GM12865 (cell line): ENCODE measurements at regions not wholly inside any gene's neighbourhood (a gene's known extent, or its start where the extent isn't known, plus 50 kb on each side); places are given as distances from the start of the nearest gene placed in this dataset.
A peak's percentile ranks its signal among the peaks of the same experiment; 100 is the strongest.

Experiments used
- DNase-seq: peaks from one replicate; pipeline ENCODE4 v3.0.0; 2010; ENCODE audit warnings: low read depth
- H3K4me3 ChIP-seq: 2 replicates; pipeline ENCODE4 v1.5.1; 2011; ENCODE audit warnings: mild to moderate bottlenecking, low read depth, low read length, control low read depth
- CTCF ChIP-seq: IDR thresholded peaks from 2 replicates; pipeline ENCODE4 v1.5.1; 2011; ENCODE audit warnings: low read length, control low read depth, low read depth, inconsistent platforms; ENCODE audit not compliant: insufficient read depth; ENCODE audit errors: missing control alignments

GRCh38 chr1:112057736-112058135 is 68.3 kb upstream of the KCND3 start:
- no peak overlapping the region for H3K4me3 ChIP-seq
- no peak for DNase-seq
- no peak for TF ChIP-seq CTCF

GRCh38 chr1:112058815-112059450 is 69.5 kb upstream of the KCND3 start:
- DNase-seq = no peak
- no peak overlapping the region for H3K4me3 ChIP-seq
- TF ChIP-seq CTCF = no peak

GRCh38 chr1:112059679-112060078 is 70.2 kb upstream of the KCND3 start:
- DNase-seq = no peak
- no peak overlapping the region for H3K4me3 ChIP-seq
- TF ChIP-seq CTCF = no peak

GRCh38 chr1:112060261-112060660 is 70.8 kb upstream of the KCND3 start:
- peak; percentile 2 for DNase-seq
- TF ChIP-seq CTCF = no peak
- no peak overlapping the region for H3K4me3 ChIP-seq

GRCh38 chr1:112061056-112061455 is 71.6 kb upstream of the KCND3 start:
- TF ChIP-seq CTCF = no peak
- no peak overlapping the region for H3K4me3 ChIP-seq
- no peak for DNase-seq

GRCh38 chr1:112061901-112062320 is 72.4 kb upstream of the KCND3 start:
- no peak for TF ChIP-seq CTCF
- DNase-seq = peak; percentile 11
- no peak overlapping the region for H3K4me3 ChIP-seq
